Keratinocyte (primary cell): ENCODE measurements at regions not wholly inside any gene's neighbourhood (a gene's known extent, or its start where the extent isn't known, plus 50 kb on each side); places are given as distances from the start of the nearest gene placed in this dataset.

ENCODE experiments used
- DNase-seq: peaks from one replicate; pipeline ENCODE4 v3.0.0-alpha.2; 2011; ENCODE audit warnings: low read depth, missing footprints, low spot score
- FAIRE-seq: peaks from 2 replicates; lab custom pipeline; 2011; peaks lifted over from hg19 to GRCh38; lab: Jason Lieb, UNC
- H2AFZ ChIP-seq: 2 replicates; pipeline ENCODE4 v1.6.0; 2012; ENCODE audit warnings: low read length, control low read depth, inconsistent platforms; ENCODE audit not compliant: control insufficient read depth
- H3K27ac ChIP-seq: 2 replicates; pipeline ENCODE4 v1.5.1; 2011; ENCODE audit warnings: low read length; ENCODE audit not compliant: control insufficient read depth, insufficient read depth
- H3K27me3 ChIP-seq: 3 replicates; pipeline ENCODE4 v1.6.0; 2011; ENCODE audit warnings: low read length; ENCODE audit not compliant: control insufficient read depth, insufficient read depth; ENCODE audit errors: extremely low read depth
- H3K36me3 ChIP-seq, 2 experiments: 2 replicates in 1 of 2; 3 replicates in 1 of 2; pipeline ENCODE4 v1.5.1; 2011; ENCODE audit warnings: low read length in 2 of 2, mild to moderate bottlenecking in 1 of 2; ENCODE audit not compliant: control insufficient read depth in 2 of 2, insufficient read depth in 2 of 2; ENCODE audit errors: extremely low read depth in 1 of 2
- H3K4me1 ChIP-seq: 3 replicates; pipeline ENCODE4 v1.5.1; 2011; ENCODE audit warnings: low read length; ENCODE audit not compliant: control insufficient read depth, insufficient read depth; ENCODE audit errors: extremely low read depth
- H3K4me2 ChIP-seq: 3 replicates; pipeline ENCODE4 v1.6.0; 2011; ENCODE audit warnings: low read depth, low read length; ENCODE audit not compliant: control insufficient read depth, insufficient read depth; ENCODE audit errors: extremely low read depth
- H3K4me3 ChIP-seq, 3 experiments: fragments of 200-600 bp in 1 of 3; sonication (generic) in 1 of 3; 2 replicates in 2 of 3; 3 replicates in 1 of 3; pipeline ENCODE4 v1.5.1; 2011 to 2016; ENCODE audit warnings: low read length in 3 of 3, mild to moderate bottlenecking in 3 of 3, control low read depth in 2 of 3, inconsistent platforms in 1 of 3, low read depth in 1 of 3, mixed read lengths in 1 of 3, mixed run types in 1 of 3, moderate library complexity in 1 of 3; ENCODE audit not compliant: control insufficient read depth in 2 of 3, insufficient read depth in 2 of 3; ENCODE audit errors: extremely low read depth in 1 of 3
- H3K79me2 ChIP-seq: 2 replicates; pipeline ENCODE4 v1.6.0; 2012; ENCODE audit warnings: low read length; ENCODE audit not compliant: control insufficient read depth, insufficient read depth
- H3K9ac ChIP-seq: 3 replicates; pipeline ENCODE4 v1.6.0; 2011; ENCODE audit warnings: low read length; ENCODE audit not compliant: control insufficient read depth, insufficient read depth; ENCODE audit errors: extremely low read depth
- H3K9me1 ChIP-seq: 3 replicates; pipeline ENCODE4 v1.6.0; 2011; ENCODE audit warnings: low read length; ENCODE audit not compliant: control insufficient read depth, insufficient read depth; ENCODE audit errors: extremely low read depth
- H3K9me3 ChIP-seq: 2 replicates; pipeline ENCODE4 v1.5.1; 2012; ENCODE audit warnings: low read depth, low read length; ENCODE audit not compliant: control insufficient read depth
- H4K20me1 ChIP-seq: 3 replicates; pipeline ENCODE4 v1.6.0; 2011; ENCODE audit warnings: low read length; ENCODE audit not compliant: control insufficient read depth, insufficient read depth; ENCODE audit errors: extremely low read depth
- CTCF ChIP-seq, 3 experiments: IDR thresholded peaks in 1 of 3; conservative IDR thresholded peaks in 1 of 3; optimal IDR thresholded peaks in 1 of 3; 2 replicates in 2 of 3; 3 replicates in 1 of 3; pipeline versions ENCODE3 to v1.5.1; 2011; ENCODE audit warnings: low read length in 3 of 3, mild to moderate bottlenecking in 3 of 3, moderate library complexity in 2 of 3, control low read depth in 1 of 3, inconsistent platforms in 1 of 3; ENCODE audit not compliant: insufficient read depth in 2 of 3; ENCODE audit errors: extremely low read depth in 1 of 3
- EZH2 ChIP-seq: IDR thresholded peaks from one replicate; pipeline ENCODE4 v1.6.1; 2012; ENCODE audit warnings: inconsistent platforms, mild to moderate bottlenecking, low read length, moderate library complexity
- dilution Hi-C: fragments of 300-500 bp; cut with MboI; formaldehyde crosslinking; loops from one replicate; pipeline ENCODE4 v1.7.0; 2020; ENCODE audit warnings: low sequenced_read_pairs; ENCODE audit not compliant: extremely low pct_ligation_motif_present

GRCh38 chr7:25828468-25828867 lies 323.5 kb upstream of the NFE2L3 start:
- FAIRE-seq: no peak
- Histone ChIP-seq H3K9me3 (no peaks in the 10 kb centered on the region), H3K4me3 (no peak overlapping the region), H4K20me1 (no peaks in the 10 kb centered on the region), H3K27ac (no peak overlapping the region), H3K79me2 (no peaks in the 10 kb centered on the region), H2AFZ (no peak overlapping the region), H3K36me3 (no peaks in the 10 kb centered on the region), H3K9me1 (no peaks in the 10 kb centered on the region), H3K9ac (no peak overlapping the region), H3K4me2 (no peak overlapping the region), H3K27me3 (no peaks in the 10 kb centered on the region), H3K4me1 (no peaks in the 10 kb centered on the region)
- dilution Hi-C loops: loop anchor here (25.0 kb wide), 1 partner anchor 241 kb away; no protein-coding TSS in a partner anchor
- TF ChIP-seq EZH2 (no peak), CTCF (optimal IDR thresholded peaks at IDR 0.05 in 1 of 3, IDR thresholded peaks at IDR 0.05 in 1 of 3, conservative IDR thresholded peaks at IDR 0.05 in 1 of 3; ENCODE audit: extremely low read depth in 1 of 3, insufficient read depth in 2 of 3, low read length in 3 of 3) (no peak)
- no peak for DNase-seq

- no peaks in the 10 kb centered on the region for H3K79me2 ChIP-seq
- DNase-seq (no peak), FAIRE-seq (no peak)
- no peak overlapping the region for H2AFZ ChIP-seq
- no peaks in the 10 kb centered on the region for H4K20me1 ChIP-seq
- peaks cover under 1% of the 10 kb centered on the region for H3K4me1 ChIP-seq
- dilution Hi-C loops: loop anchor here (25.0 kb wide), 1 partner anchor 242 kb away; no protein-coding TSS in a partner anchor
- no peaks in the 10 kb centered on the region for H3K36me3 ChIP-seq
- no peak overlapping the region for H3K9ac ChIP-seq
- H3K9me3 ChIP-seq: no peaks in the 10 kb centered on the region
- TF ChIP-seq CTCF (optimal IDR thresholded peaks at IDR 0.05 in 1 of 3, IDR thresholded peaks at IDR 0.05 in 1 of 3, conservative IDR thresholded peaks at IDR 0.05 in 1 of 3; ENCODE audit: extremely low read depth in 1 of 3, insufficient read depth in 2 of 3, low read length in 3 of 3) (no peak), EZH2 (no peak)
- H3K4me2 ChIP-seq: no peak overlapping the region
- H3K27ac ChIP-seq: no peak overlapping the region
- no peaks in the 10 kb centered on the region for H3K9me1 ChIP-seq
- H3K27me3 ChIP-seq: no peaks in the 10 kb centered on the region
- H3K4me3 ChIP-seq: no peak overlapping the region
Observed at GRCh38 chr7:25829663-25830062, 322.3 kb upstream of the NFE2L3 start.
